DND-41 (cell line): ENCODE measurements at regions not wholly inside any gene's neighbourhood (a gene's known extent, or its start where the extent isn't known, plus 50 kb on each side); places are given as distances from the start of the nearest gene placed in this dataset.

ENCODE experiments used
- CTCF ChIP-seq: IDR thresholded peaks from 2 replicates; pipeline ENCODE4 v1.5.1; 2012; ENCODE audit warnings: borderline replicate concordance, low read length, moderate library complexity, mild to moderate bottlenecking; ENCODE audit not compliant: poor library complexity, severe bottlenecking; ENCODE audit errors: extremely low read depth
- EZH2 ChIP-seq: IDR thresholded peaks from 3 replicates; pipeline ENCODE4 v1.6.1; 2012; ENCODE audit warnings: borderline replicate concordance, low read depth, mild to moderate bottlenecking, moderate library complexity, low read length, inconsistent platforms; ENCODE audit not compliant: severe bottlenecking

GRCh38 chr4:116668190-116668589 is 417.2 kb downstream of the TRAM1L1 start:
- TF ChIP-seq CTCF (peak; percentile 22), EZH2 (no peak)
